Vagina (tissue), 2 donors: ENCODE measurements at regions not wholly inside any gene's neighbourhood (a gene's known extent, or its start where the extent isn't known, plus 50 kb on each side); places are given as distances from the start of the nearest gene placed in this dataset.

Source experiments
- CTCF ChIP-seq, 3 experiments: fragments of 450-650 bp in 2 of 3; fragments of 200-600 bp in 1 of 3; sonication (generic) in 1 of 3; IDR thresholded peaks; one replicate each; pipeline ENCODE4 v1.5.1; 2017 to 2019; ENCODE audit warnings: antibody characterized with exemption in 3 of 3, mild to moderate bottlenecking in 2 of 3, moderate library complexity in 2 of 3
- POLR2A ChIP-seq, 2 donors: fragments of 450-650 bp; IDR thresholded peaks; one replicate each; pipeline ENCODE4 v1.6.1; 2017; ENCODE audit warnings: antibody characterized with exemption in 2 of 2, mild to moderate bottlenecking in 2 of 2, moderate library complexity in 2 of 2

- no peak for TF ChIP-seq CTCF (IDR thresholded peaks at IDR 0.05)
- TF ChIP-seq POLR2A (IDR thresholded peaks at IDR 0.05), result no peak
Observed at GRCh38 chrX:2584251-2585157, 83.7 kb upstream of the DHRSX start.
